Neural progenitor cell (in vitro differentiated cells): ENCODE measurements at regions not wholly inside any gene's neighbourhood (a gene's known extent, or its start where the extent isn't known, plus 50 kb on each side); places are given as distances from the start of the nearest gene placed in this dataset.

Source experiments
- CTCF ChIP-seq: fragments of 200-600 bp; sonication (generic); IDR thresholded peaks from 2 replicates; pipeline ENCODE4 v1.5.1; 2017; ENCODE audit warnings: antibody characterized with exemption, mild to moderate bottlenecking
- EZH2phosphoT487 ChIP-seq: fragments of 200-600 bp; sonication (generic); IDR thresholded peaks from 2 replicates; pipeline ENCODE4 v1.6.1; 2017; ENCODE audit warnings: antibody characterized with exemption

GRCh38 chr16:54424043-54424451 is 137.5 kb upstream of the IRX3 start:
- TF ChIP-seq CTCF (no peak), EZH2phosphoT487 (no peak)
